Rectal smooth muscle tissue (tissue), 1 donor: ENCODE measurements at regions not wholly inside any gene's neighbourhood (a gene's known extent, or its start where the extent isn't known, plus 50 kb on each side); places are given as distances from the start of the nearest gene placed in this dataset.

Experiments
- H3K27ac ChIP-seq: one replicate; pipeline ENCODE4 v1.7.0; 2013; ENCODE audit warnings: low read depth, low read length, inconsistent platforms
- H3K27me3 ChIP-seq: one replicate; pipeline ENCODE4 v1.7.0; 2013; ENCODE audit warnings: low read length; ENCODE audit not compliant: control insufficient read depth, insufficient read depth
- H3K36me3 ChIP-seq: one replicate; pipeline ENCODE4 v1.7.0; 2013; ENCODE audit warnings: low read length; ENCODE audit not compliant: control insufficient read depth, insufficient read depth
- H3K4me1 ChIP-seq: one replicate; pipeline ENCODE4 v1.7.0; 2013; ENCODE audit warnings: low read length; ENCODE audit not compliant: control insufficient read depth, insufficient read depth
- H3K4me3 ChIP-seq: one replicate; pipeline ENCODE4 v1.7.0; 2013; ENCODE audit warnings: low read length
- H3K9ac ChIP-seq: one replicate; pipeline ENCODE4 v1.7.0; 2013; ENCODE audit warnings: low read length

DNA sequence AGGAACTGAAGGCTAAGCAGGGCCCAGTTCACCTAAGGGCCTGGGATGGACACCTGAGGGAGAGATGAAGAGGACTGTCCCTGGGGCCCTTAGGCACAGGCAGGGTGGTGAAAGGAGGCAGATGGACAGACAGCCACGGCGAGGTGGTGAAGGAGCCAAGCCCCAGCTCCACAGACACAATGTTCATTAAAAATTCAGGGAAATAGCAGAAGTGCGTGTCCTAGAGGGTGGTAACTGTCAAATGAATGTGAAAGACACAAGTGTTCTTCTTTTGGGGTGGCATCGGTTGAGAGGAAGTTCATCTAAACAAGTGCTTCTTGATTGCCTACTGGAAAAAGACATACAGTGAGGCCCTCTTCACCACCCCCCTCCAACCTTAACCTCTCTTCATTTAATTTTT, 76.2 kb upstream of the SIX2 start:
- no peaks in the 10 kb centered on the region for H3K4me1 ChIP-seq
- no peaks in the 10 kb centered on the region for H3K36me3 ChIP-seq
- H3K4me3 ChIP-seq, result no peak overlapping the region
- no peaks in the 10 kb centered on the region for H3K27me3 ChIP-seq
- no peak overlapping the region for H3K27ac ChIP-seq
- H3K9ac ChIP-seq, result no peak overlapping the region

DNA sequence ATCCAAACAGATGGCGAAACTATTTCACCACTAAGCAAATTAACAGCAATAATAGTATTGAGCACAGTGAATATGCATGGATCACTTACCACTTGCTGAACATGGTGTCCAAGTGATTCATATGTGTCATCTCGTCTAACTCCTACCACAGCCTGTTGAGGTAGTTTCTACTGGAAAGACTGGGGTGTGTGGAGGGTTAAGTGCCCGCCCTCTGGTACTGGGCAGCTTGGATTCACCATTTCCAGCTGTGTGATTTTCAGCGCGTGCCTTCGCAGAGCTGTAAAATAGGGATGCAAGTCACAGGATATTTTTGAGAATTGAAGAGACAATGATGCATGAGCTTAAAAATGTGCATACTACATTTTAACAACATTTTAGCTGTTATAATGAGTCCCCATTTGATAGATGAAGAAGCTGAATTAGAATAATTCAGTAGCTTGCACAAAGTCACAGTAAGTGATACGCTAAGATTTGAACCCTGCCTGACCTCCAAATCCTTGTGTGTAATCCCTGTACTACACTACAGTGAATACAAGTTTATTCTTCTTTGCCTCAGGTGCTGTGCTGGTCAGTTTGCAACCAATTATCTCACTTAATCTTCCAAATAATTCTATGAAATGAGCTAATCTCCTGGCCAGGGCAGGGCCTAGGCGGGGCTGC, 75.2 kb upstream of the SIX2 start:
- no peak overlapping the region for H3K4me3 ChIP-seq
- no peaks in the 10 kb centered on the region for H3K4me1 ChIP-seq
- H3K27me3 ChIP-seq, result no peaks in the 10 kb centered on the region
- H3K9ac ChIP-seq, result no peak overlapping the region
- H3K27ac ChIP-seq, result no peak overlapping the region
- no peaks in the 10 kb centered on the region for H3K36me3 ChIP-seq

DNA sequence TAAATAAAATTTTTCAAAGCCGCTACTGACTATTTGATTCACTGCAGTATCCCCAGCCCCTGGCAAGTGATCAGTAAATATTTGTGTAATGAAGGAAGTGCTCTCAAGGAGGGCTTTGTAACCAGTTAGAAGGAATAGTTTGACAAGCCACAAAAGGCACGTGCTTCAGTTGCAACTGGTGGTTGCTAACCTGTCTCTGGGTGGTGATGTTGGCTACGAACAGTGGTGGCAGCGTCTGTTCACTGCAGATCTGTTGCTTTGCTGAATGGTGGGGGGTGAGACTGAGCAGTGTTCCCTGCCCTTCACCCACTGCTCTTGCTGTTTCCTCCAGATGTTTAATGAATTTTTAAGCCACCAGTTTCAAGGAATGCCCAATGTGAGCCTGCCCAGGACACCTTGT, 73.9 kb upstream of the SIX2 start:
- H3K9ac ChIP-seq, result no peak overlapping the region

DNA sequence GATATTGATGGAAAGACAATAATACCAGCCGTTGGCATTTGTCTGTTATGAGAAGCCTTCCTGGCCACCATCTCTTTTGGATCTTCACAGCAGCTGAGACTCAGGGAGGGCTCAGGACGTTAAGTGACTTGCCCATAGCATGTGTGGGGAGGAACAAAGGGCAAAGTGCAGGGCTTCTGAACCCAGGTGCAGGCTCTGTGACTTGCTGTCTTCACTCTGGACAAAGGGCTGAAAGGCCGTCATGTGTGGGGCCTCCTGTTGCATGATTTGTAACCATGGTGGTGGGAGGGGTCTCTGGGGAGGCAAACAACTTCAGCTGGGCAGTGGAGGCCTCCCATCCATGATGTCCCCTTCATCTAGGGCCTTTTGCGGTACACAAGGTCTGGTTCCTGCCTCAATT, 65.5 kb upstream of the SIX2 start:
- no peak overlapping the region for H3K27ac ChIP-seq
- no peaks in the 10 kb centered on the region for H3K4me1 ChIP-seq
- H3K4me3 ChIP-seq, result no peak overlapping the region
- H3K36me3 ChIP-seq, result no peaks in the 10 kb centered on the region
- H3K27me3 ChIP-seq, result peaks cover 3% of the 10 kb centered on the region
- H3K9ac ChIP-seq, result no peak overlapping the region

More for the DNA sequence above, 73.9 kb upstream of the SIX2 start:
- Histone ChIP-seq H3K27me3 (no peaks in the 10 kb centered on the region), H3K4me1 (no peaks in the 10 kb centered on the region), H3K36me3 (no peaks in the 10 kb centered on the region), H3K27ac (no peak overlapping the region), H3K4me3 (no peak overlapping the region)

DNA sequence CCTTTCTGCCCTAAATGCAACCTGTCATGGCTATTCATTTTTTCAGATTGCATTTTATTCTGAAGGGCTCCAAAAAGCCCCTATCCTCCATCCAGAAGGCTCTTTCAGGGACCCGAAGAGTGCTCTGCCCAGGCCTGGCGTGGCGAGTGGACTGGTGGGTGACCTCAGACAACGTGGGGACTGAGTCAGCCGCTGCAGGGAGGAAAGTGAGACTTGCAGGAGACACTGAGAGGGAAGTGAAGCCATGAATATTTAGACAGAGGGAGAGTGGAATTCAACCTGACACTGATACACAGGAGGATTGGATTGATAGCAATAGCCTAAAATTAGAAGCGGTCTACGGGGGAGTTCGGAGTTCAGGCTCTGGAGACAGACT, 63.6 kb upstream of the SIX2 start:
- Histone ChIP-seq H3K4me3 (no peak overlapping the region), H3K36me3 (no peaks in the 10 kb centered on the region), H3K27ac (no peak overlapping the region), H3K4me1 (no peaks in the 10 kb centered on the region), H3K27me3 (peaks cover 3% of the 10 kb centered on the region), H3K9ac (no peak overlapping the region)

DNA sequence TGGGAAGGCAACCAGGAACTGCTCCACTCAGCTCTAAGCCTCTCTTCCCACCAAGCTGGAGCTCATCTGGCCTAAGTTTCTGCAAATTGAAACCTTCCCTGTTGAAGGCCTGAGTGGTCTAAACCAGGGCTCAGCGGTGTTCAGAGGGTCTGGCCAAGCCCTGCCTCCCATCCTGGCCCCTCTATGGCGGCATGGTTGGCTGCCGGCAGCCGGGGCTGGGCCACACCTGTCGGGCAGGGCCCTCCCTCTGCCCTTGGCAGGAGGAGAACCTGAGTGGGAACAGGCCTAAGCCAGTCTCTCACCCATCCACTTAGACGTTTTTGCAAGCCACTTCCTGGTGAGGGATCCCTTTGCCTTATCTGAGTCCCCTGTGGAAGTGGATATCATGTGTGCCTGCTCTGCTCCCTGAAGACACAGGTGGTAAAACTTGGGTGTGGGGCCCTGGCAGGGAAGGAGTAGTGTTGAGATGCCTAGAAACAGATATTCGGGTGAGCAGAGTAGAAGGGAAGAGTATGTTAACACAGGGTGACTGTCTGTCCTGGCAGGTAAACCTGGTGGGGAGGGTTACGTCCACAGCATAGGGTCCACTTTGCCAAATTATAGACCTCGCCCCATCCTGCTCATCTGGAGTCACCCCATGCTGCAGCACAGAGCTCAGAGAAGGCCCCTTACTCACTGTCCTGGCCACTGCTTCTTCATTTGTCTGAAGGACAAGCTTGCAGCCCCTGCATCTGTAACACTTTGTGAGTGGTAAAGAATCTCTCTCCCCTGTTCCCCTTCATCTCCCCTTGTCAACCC, 63.0 kb upstream of the SIX2 start:
- Histone ChIP-seq H3K4me1 (no peaks in the 10 kb centered on the region), H3K27me3 (peaks cover 3% of the 10 kb centered on the region), H3K4me3 (no peak overlapping the region), H3K36me3 (no peaks in the 10 kb centered on the region), H3K27ac (no peak overlapping the region), H3K9ac (no peak overlapping the region)

DNA sequence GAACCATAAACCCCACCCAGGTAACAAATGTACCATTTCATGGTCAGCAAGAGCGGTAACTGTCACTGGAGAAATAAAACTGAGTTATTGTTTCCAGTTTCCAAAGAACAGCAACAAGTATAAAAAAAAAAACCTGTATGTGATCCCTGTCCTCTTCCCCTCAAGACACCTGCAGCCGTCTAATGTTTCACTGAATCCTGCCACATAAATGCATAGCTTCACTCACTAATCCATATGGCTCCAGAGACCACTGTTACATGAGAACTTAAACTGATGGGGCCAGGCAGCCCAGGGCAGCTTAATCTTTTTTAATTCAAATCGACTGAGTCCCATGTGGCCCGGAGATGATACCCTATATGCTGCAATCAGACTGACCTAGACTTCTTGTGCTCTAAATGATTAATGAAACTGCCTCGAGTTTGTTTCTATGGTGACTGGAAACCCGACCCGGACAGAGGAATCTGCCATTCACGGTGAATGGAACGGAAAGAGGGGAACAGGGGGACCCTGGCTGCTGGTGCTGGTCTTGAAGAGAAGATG, 60.9 kb upstream of the SIX2 start:
- no peak overlapping the region for H3K4me3 ChIP-seq
- peaks cover 3% of the 10 kb centered on the region for H3K27me3 ChIP-seq
- H3K4me1 ChIP-seq, result no peaks in the 10 kb centered on the region
- H3K27ac ChIP-seq, result no peak overlapping the region
- H3K9ac ChIP-seq, result no peak overlapping the region
- no peaks in the 10 kb centered on the region for H3K36me3 ChIP-seq

DNA sequence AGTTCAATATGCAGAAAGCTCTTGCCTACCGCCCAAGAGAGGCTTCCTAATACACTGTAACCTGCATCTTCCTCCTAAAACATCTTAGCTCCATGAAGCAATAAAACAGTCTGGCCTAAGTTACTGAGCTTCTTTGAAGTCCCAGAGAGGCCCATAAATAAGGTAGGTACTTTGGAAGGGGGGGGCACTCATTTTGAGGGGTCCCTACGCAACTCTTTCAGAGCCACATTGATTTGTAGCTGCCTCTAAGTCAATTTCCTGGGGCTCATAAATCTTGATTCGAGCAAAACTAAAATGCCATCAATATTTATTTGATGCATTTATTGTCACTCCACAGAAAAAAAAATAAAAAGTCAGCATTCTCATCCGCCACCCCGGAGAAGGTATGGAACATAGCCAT, 60.4 kb upstream of the SIX2 start:
- Histone ChIP-seq H3K4me3 (no peak overlapping the region), H3K27ac (no peak overlapping the region), H3K4me1 (no peaks in the 10 kb centered on the region), H3K36me3 (no peaks in the 10 kb centered on the region), H3K27me3 (peaks cover 3% of the 10 kb centered on the region), H3K9ac (no peak overlapping the region)

DNA sequence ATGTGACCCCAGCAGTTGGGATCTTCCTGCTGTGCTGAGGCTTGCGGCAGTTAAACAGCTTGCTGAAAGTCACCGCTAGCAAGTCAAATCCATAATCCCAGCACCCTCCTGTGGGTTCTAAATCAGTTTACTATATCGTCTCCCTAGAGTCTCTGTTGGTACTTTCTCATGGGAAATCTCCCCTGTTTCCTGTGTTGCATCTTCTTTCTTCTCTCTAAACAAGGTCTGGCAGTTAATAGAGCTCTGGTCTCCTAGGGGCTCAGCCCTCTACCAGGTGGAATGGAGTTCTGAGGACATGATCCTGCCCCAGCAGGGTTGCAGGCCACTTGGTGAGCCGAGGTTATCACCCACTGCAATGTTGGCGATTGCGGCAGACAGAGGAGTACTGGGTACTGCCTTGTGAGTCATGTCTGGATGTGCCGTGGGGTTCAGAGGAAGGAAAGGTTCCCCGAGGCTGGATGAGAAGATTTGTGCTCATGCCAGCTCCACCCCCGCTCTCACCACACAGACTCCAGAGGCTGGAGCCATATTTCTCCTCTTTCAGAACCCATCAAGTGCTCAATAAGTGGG, 59.4 kb upstream of the SIX2 start:
- Histone ChIP-seq H3K27ac (no peak overlapping the region), H3K27me3 (peaks cover 3% of the 10 kb centered on the region)

DNA sequence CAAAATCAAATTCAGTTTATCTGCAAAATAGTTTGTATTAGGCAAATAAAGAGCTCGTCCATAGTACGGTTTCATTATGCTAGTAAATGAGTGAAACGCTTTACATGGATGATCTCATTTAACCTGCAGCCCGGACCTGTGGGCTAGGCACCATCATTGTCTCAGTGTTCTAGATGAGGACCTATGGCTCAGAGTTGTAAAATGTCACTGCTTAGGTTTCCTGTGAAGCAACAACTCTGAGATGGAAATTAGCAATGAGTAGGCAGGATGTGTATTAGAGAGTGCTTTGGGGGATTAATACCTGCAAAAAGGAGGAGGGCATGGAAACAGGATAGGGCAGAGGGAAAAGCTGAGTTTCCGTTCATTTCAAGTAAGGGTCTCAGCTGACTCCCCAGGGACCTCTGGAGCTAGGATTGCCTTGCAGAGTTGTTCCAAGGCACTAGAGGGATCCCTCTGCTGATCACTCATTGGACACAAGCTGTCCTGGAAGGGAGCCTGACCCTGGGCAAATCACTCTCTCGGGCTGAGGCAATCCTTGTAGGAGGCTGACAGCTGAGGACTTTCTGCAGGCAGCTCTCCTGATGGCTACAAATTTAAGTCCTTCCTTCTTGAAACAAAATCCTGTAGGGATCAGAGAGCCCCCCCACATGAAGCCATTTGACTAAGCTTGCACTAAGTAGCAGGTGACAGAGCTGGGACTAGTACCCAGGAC, 58.8 kb upstream of the SIX2 start:
- Histone ChIP-seq H3K27me3 (peaks cover 3% of the 10 kb centered on the region), H3K4me3 (no peak overlapping the region), H3K4me1 (no peaks in the 10 kb centered on the region), H3K36me3 (no peaks in the 10 kb centered on the region), H3K9ac (no peak overlapping the region), H3K27ac (no peak overlapping the region)

More for the DNA sequence above, 59.4 kb upstream of the SIX2 start:
- no peaks in the 10 kb centered on the region for H3K4me1 ChIP-seq
- H3K36me3 ChIP-seq, result no peaks in the 10 kb centered on the region
- no peak overlapping the region for H3K4me3 ChIP-seq
- H3K9ac ChIP-seq, result no peak overlapping the region
